ENCODE measurements at regions not wholly inside any gene's neighbourhood (a gene's known extent, or its start where the extent isn't known, plus 50 kb on each side); places are given as distances from the start of the nearest gene placed in this dataset.

DNA sequence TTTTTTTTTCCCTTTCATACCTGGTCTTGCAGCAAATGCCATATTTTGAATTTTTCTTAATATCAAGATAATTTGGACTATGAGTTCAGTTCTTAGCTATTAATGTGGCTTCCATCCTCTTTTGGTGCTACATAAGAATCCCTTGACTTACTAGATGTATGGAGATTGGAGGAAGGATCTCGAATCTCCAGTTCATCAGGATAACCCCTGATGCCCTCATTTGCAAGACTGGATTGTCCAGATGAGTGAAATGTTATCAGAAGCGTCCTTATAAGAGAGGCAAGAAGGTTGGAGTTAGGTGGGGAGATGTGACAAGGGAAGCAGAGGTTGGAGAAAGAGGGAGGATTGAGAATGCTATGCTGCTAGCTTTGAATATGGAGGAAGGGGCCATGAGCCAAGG, 499.6 kb upstream of the SYNCRIP start:
- DNase-seq (ENCODE audit: low read depth): no peak
- no peak overlapping the region for H3K4me3 ChIP-seq (ENCODE audit: control insufficient read depth, low read depth, low read length)
- no peak for TF ChIP-seq CTCF (IDR thresholded peaks at IDR 0.05; ENCODE audit: control insufficient read depth, insufficient read depth, low read depth, low read length, missing control alignments)

DNA sequence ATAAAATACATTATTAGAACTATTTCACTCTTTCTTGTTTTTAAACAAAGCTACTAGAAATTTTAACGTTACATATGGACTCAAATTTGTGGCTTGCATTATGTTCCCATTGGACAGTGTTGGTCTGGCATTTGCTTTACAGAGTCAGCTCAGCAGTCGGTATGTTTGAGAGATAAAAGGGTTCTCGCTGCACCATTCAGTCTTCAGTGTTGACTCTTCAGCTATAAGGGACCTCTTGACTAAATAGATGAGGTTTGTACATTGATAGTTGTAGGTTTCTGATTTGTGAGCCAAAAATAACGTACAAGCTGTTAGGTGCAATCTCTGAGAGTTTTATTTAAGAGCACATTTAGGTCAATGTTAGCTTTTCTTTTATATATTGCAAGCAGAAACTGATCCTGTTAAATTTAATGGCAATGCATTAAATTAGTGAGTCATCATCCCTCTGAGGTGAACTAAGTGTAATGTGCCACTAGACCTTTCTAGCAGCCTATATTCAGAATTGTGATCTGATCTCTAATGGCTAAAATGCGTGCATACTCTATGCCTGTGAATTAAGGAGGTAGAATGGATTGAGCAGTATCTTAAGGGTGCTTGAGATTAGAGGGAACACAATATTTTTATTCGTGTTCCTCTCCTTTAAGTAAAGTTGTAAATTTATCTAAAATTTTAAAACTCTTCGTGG, 485.6 kb upstream of the SYNCRIP start:
- TF ChIP-seq CTCF (IDR thresholded peaks at IDR 0.05; ENCODE audit: control insufficient read depth, insufficient read depth, low read depth, low read length, missing control alignments): no peak
- DNase-seq (ENCODE audit: low read depth): no peak
- H3K4me3 ChIP-seq (ENCODE audit: control insufficient read depth, low read depth, low read length): no peak overlapping the region

- H3K4me3 ChIP-seq (ENCODE audit: control insufficient read depth, low read depth, low read length): no peak overlapping the region
- TF ChIP-seq CTCF (IDR thresholded peaks at IDR 0.05; ENCODE audit: control insufficient read depth, insufficient read depth, low read depth, low read length, missing control alignments): no peak
- DNase-seq (ENCODE audit: low read depth): no peak
Measured at GRCh38 chr6:86122086-86122485, 479.4 kb upstream of the SYNCRIP start.

GRCh38 chr6:86118271-86118670, 475.6 kb upstream of the SYNCRIP start:
- H3K4me3 ChIP-seq (ENCODE audit: control insufficient read depth, low read depth, low read length): no peak overlapping the region
- no peak for TF ChIP-seq CTCF (IDR thresholded peaks at IDR 0.05; ENCODE audit: control insufficient read depth, insufficient read depth, low read depth, low read length, missing control alignments)

GRCh38 chr6:86107985-86108384, 465.3 kb upstream of the SYNCRIP start:
- no peak for TF ChIP-seq CTCF (IDR thresholded peaks at IDR 0.05; ENCODE audit: control insufficient read depth, insufficient read depth, low read depth, low read length, missing control alignments)
- H3K4me3 ChIP-seq (ENCODE audit: control insufficient read depth, low read depth, low read length): no peak overlapping the region
- DNase-seq (ENCODE audit: low read depth): no peak

More at GRCh38 chr6:86118271-86118670, 475.6 kb upstream of the SYNCRIP start:
- DNase-seq (ENCODE audit: low read depth): no peak

- DNase-seq (ENCODE audit: low read depth): no peak
- no peak overlapping the region for H3K4me3 ChIP-seq (ENCODE audit: control insufficient read depth, low read depth, low read length)
- no peak for TF ChIP-seq CTCF (IDR thresholded peaks at IDR 0.05; ENCODE audit: control insufficient read depth, insufficient read depth, low read depth, low read length, missing control alignments)
Measured at GRCh38 chr6:86087954-86088353, 445.3 kb upstream of the SYNCRIP start.

Data from AG09309 (cell line).